Tibial nerve (tissue), 4 donors: ENCODE measurements at regions not wholly inside any gene's neighbourhood (a gene's known extent, or its start where the extent isn't known, plus 50 kb on each side); places are given as distances from the start of the nearest gene placed in this dataset.

Experiments
- DNase-seq, 2 donors: peaks; one replicate each; pipeline ENCODE4 v3.0.0-alpha.2; 2019; ENCODE audit warnings: low spot score in 2 of 2
- H3K27ac ChIP-seq, 4 donors: fragments of 200-600 bp; sonication (generic) in 3 of 4; one replicate each; pipeline ENCODE4 v1.5.1; 2017 to 2019; ENCODE audit warnings: mild to moderate bottlenecking in 1 of 4
- H3K27me3 ChIP-seq, 2 donors: fragments of 200-600 bp; sonication (generic) in 1 of 2; one replicate each; pipeline versions ENCODE4 v1.5.1 to v1.6.0; 2017 to 2019
- H3K36me3 ChIP-seq, 3 donors: fragments of 200-600 bp; sonication (generic); one replicate each; pipeline ENCODE4 v1.5.1; 2018 to 2019
- H3K4me1 ChIP-seq, 4 donors: fragments of 200-600 bp; sonication (generic) in 3 of 4; one replicate each; pipeline ENCODE4 v1.5.1; 2017 to 2019
- H3K4me3 ChIP-seq, 4 donors: fragments of 200-600 bp; sonication (generic) in 3 of 4; one replicate each; pipeline ENCODE4 v1.5.1; 2017 to 2019; ENCODE audit warnings: mild to moderate bottlenecking in 1 of 4, moderate library complexity in 1 of 4
- H3K9me3 ChIP-seq, 4 donors: fragments of 200-600 bp; sonication (generic) in 3 of 4; one replicate each; pipeline ENCODE4 v1.5.1; 2017 to 2019
- CTCF ChIP-seq, 5 experiments: fragments of 200-600 bp in 3 of 5; fragments of 450-650 bp in 2 of 5; sonication (generic) in 3 of 5; IDR thresholded peaks; one replicate each; pipeline ENCODE4 v1.5.1; 2016 to 2019; ENCODE audit warnings: antibody characterized with exemption in 5 of 5, mild to moderate bottlenecking in 3 of 5, moderate library complexity in 2 of 5
- EP300 ChIP-seq, 2 donors: sonication (generic); formaldehyde crosslinking; IDR thresholded peaks; one replicate each; pipeline ENCODE4 v1.6.1; 2017; ENCODE audit warnings: antibody characterized with exemption in 2 of 2, mild to moderate bottlenecking in 1 of 2
- POLR2A ChIP-seq, 2 donors: fragments of 450-650 bp; IDR thresholded peaks; one replicate each; pipeline ENCODE4 v1.6.1; 2017; ENCODE audit warnings: antibody characterized with exemption in 2 of 2, mild to moderate bottlenecking in 2 of 2, moderate library complexity in 2 of 2
- WGBS, 2 donors: methylation state at CpG; one replicate each; pipeline ENCODE4 v1.1.5; 2018; 5-methylcytosine and 5-hydroxymethylcytosine counted together

GRCh38 chr9:24298912-24299311 is 246.8 kb downstream of the IZUMO3 start:
- H3K36me3 ChIP-seq, result no peaks in the 10 kb centered on the region
- 82 to 90% methylated on average over 4 of the region's 4 CpGs for WGBS, 2 donors
- H3K27ac ChIP-seq, result no peak overlapping the region
- no peaks in the 10 kb centered on the region for H3K27me3 ChIP-seq
- H3K9me3 ChIP-seq, result peaks cover 0 to 15% (median 3%) of the 10 kb centered on the region in 4 donors
- no peak overlapping the region for H3K4me3 ChIP-seq
- DNase-seq, result no peak
- TF ChIP-seq POLR2A (IDR thresholded peaks at IDR 0.05) (no peak), CTCF (IDR thresholded peaks at IDR 0.05) (no peak), EP300 (IDR thresholded peaks at IDR 0.05) (no peak)
- H3K4me1 ChIP-seq, result no peaks in the 10 kb centered on the region

- Histone ChIP-seq H3K27me3 (no peaks in the 10 kb centered on the region), H3K9me3 (peaks cover 0 to 7% (median 2%) of the 10 kb centered on the region in 4 donors), H3K4me3 (no peak overlapping the region), H3K36me3 (no peaks in the 10 kb centered on the region), H3K27ac (no peak overlapping the region), H3K4me1 (no peaks in the 10 kb centered on the region)
- 89 to 91% methylated on average over 2 of the region's 2 CpGs for WGBS, 2 donors
- TF ChIP-seq CTCF (IDR thresholded peaks at IDR 0.05) (no peak), POLR2A (IDR thresholded peaks at IDR 0.05) (no peak), EP300 (IDR thresholded peaks at IDR 0.05) (no peak)
- no peak for DNase-seq
Measured at GRCh38 chr9:24297931-24298330, 247.8 kb downstream of the IZUMO3 start.

- Histone ChIP-seq H3K4me3 (no peak overlapping the region), H3K27me3 (no peaks in the 10 kb centered on the region), H3K4me1 (no peaks in the 10 kb centered on the region), H3K9me3 (peaks cover 0 to 7% (median 2%) of the 10 kb centered on the region in 4 donors), H3K36me3 (no peaks in the 10 kb centered on the region), H3K27ac (no peak overlapping the region)
- TF ChIP-seq POLR2A (IDR thresholded peaks at IDR 0.05) (no peak), EP300 (IDR thresholded peaks at IDR 0.05) (no peak), CTCF (IDR thresholded peaks at IDR 0.05) (no peak)
- 88 to 91% methylated on average over 1 of the region's 1 CpG for WGBS, 2 donors
- no peak for DNase-seq
Measured at GRCh38 chr9:24296124-24296523, 249.6 kb downstream of the IZUMO3 start.

GRCh38 chr9:24293386-24293785 is 252.3 kb downstream of the IZUMO3 start:
- no peaks in the 10 kb centered on the region for H3K4me1 ChIP-seq
- H3K36me3 ChIP-seq, result no peaks in the 10 kb centered on the region
- TF ChIP-seq POLR2A (IDR thresholded peaks at IDR 0.05), result no peak
- TF ChIP-seq CTCF (IDR thresholded peaks at IDR 0.05), result no peak
- no peak for TF ChIP-seq EP300 (IDR thresholded peaks at IDR 0.05)
- no peak overlapping the region for H3K4me3 ChIP-seq
- peaks cover 0 to 10% (median 2%) of the 10 kb centered on the region in 4 donors for H3K9me3 ChIP-seq
- H3K27me3 ChIP-seq, result no peaks in the 10 kb centered on the region
- no peak for DNase-seq
- 54% methylated on average over 4 of the region's 4 CpGs for whole genome bisulfite sequencing, 2 donors
- H3K27ac ChIP-seq, result no peak overlapping the region

GRCh38 chr9:24286761-24287160 is 258.9 kb downstream of the IZUMO3 start:
- peaks cover 0 to 17% (median 0%) of the 10 kb centered on the region in 4 donors for H3K9me3 ChIP-seq
- no peak for DNase-seq
- 59 to 78% methylated on average over 3 of the region's 3 CpGs for WGBS, 2 donors
- H3K4me3 ChIP-seq, result no peak overlapping the region
- H3K4me1 ChIP-seq, result no peaks in the 10 kb centered on the region
- H3K36me3 ChIP-seq, result no peaks in the 10 kb centered on the region
- TF ChIP-seq CTCF (IDR thresholded peaks at IDR 0.05) (no peak), POLR2A (IDR thresholded peaks at IDR 0.05) (no peak), EP300 (IDR thresholded peaks at IDR 0.05) (no peak)
- H3K27me3 ChIP-seq, result no peaks in the 10 kb centered on the region
- H3K27ac ChIP-seq, result no peak overlapping the region
